Osteocyte (in vitro differentiated cells): ENCODE measurements at regions not wholly inside any gene's neighbourhood (a gene's known extent, or its start where the extent isn't known, plus 50 kb on each side); places are given as distances from the start of the nearest gene placed in this dataset.

Experiments used
- DNase-seq: peaks from one replicate; pipeline ENCODE4 v3.0.0; 2021; ENCODE audit warnings: mixed read lengths; ENCODE audit not compliant: unreplicated experiment; ENCODE audit errors: extremely low spot score
- H3K27ac Mint-ChIP-seq: one replicate; pipeline ENCODE4 v1.8.0; 2021; ENCODE audit warnings: mild to moderate bottlenecking, mixed read lengths; ENCODE audit not compliant: unreplicated experiment
- H3K27me3 Mint-ChIP-seq: one replicate; pipeline ENCODE4 v1.8.0; 2021; ENCODE audit warnings: mixed read lengths; ENCODE audit not compliant: unreplicated experiment
- H3K36me3 Mint-ChIP-seq: one replicate; pipeline ENCODE4 v1.8.0; 2021; ENCODE audit warnings: mixed read lengths; ENCODE audit not compliant: unreplicated experiment
- H3K4me1 Mint-ChIP-seq: one replicate; pipeline ENCODE4 v1.8.0; 2021; ENCODE audit warnings: mixed read lengths; ENCODE audit not compliant: unreplicated experiment
- H3K4me3 Mint-ChIP-seq: one replicate; pipeline ENCODE4 v1.8.0; 2021; ENCODE audit warnings: mild to moderate bottlenecking, moderate library complexity, mixed read lengths; ENCODE audit not compliant: unreplicated experiment
- H3K9me3 Mint-ChIP-seq: one replicate; pipeline ENCODE4 v1.8.0; 2021; ENCODE audit warnings: mixed read lengths; ENCODE audit not compliant: unreplicated experiment
- CTCF ChIP-seq: fragments of 200-600 bp; sonication (generic); IDR thresholded peaks from 2 replicates; pipeline ENCODE4 v1.5.0; 2021; ENCODE audit warnings: antibody characterized with exemption, mild to moderate bottlenecking, moderate library complexity

GRCh38 chr2:75324141-75324540 is 124.8 kb upstream of the TACR1 start:
- Mint-ChIP-seq H3K4me1 (no peaks in the 10 kb centered on the region), H3K27me3 (peaks cover 6% of the 10 kb centered on the region), H3K4me3 (no peak overlapping the region), H3K27ac (no peak overlapping the region), H3K36me3 (no peaks in the 10 kb centered on the region), H3K9me3 (no peaks in the 10 kb centered on the region)
- no peak for DNase-seq
- no peak for TF ChIP-seq CTCF

- Mint-ChIP-seq H3K4me1 (no peaks in the 10 kb centered on the region), H3K4me3 (no peak overlapping the region), H3K27me3 (peaks cover 7% of the 10 kb centered on the region), H3K27ac (no peak overlapping the region), H3K36me3 (no peaks in the 10 kb centered on the region), H3K9me3 (no peaks in the 10 kb centered on the region)
- no peak for TF ChIP-seq CTCF
- no peak for DNase-seq
Measured at GRCh38 chr2:75321599-75321922, 122.2 kb upstream of the TACR1 start.

GRCh38 chr2:75320898-75321598 is 121.7 kb upstream of the TACR1 start:
- no peak for TF ChIP-seq CTCF
- H3K4me3 Mint-ChIP-seq: no peak overlapping the region
- H3K4me1 Mint-ChIP-seq: no peaks in the 10 kb centered on the region
- H3K9me3 Mint-ChIP-seq: no peaks in the 10 kb centered on the region
- peaks cover 7% of the 10 kb centered on the region for H3K27me3 Mint-ChIP-seq
- H3K36me3 Mint-ChIP-seq: no peaks in the 10 kb centered on the region
- no peak overlapping the region for H3K27ac Mint-ChIP-seq
- DNase-seq: no peak

GRCh38 chr2:75319951-75320350 is 120.6 kb upstream of the TACR1 start:
- DNase-seq: no peak
- Mint-ChIP-seq H3K36me3 (no peaks in the 10 kb centered on the region), H3K4me1 (no peaks in the 10 kb centered on the region), H3K9me3 (no peaks in the 10 kb centered on the region), H3K27ac (no peak overlapping the region), H3K27me3 (peaks cover 7% of the 10 kb centered on the region), H3K4me3 (no peak overlapping the region)
- TF ChIP-seq CTCF: no peak

- no peaks in the 10 kb centered on the region for H3K4me1 Mint-ChIP-seq
- DNase-seq: no peak
- H3K36me3 Mint-ChIP-seq: no peaks in the 10 kb centered on the region
- H3K4me3 Mint-ChIP-seq: no peak overlapping the region
- TF ChIP-seq CTCF: no peak
- peaks cover 7% of the 10 kb centered on the region for H3K27me3 Mint-ChIP-seq
- no peak overlapping the region for H3K27ac Mint-ChIP-seq
- no peaks in the 10 kb centered on the region for H3K9me3 Mint-ChIP-seq
Measured at GRCh38 chr2:75317802-75318201, 118.5 kb upstream of the TACR1 start.
